SK-N-SH (cell line): ENCODE measurements at regions not wholly inside any gene's neighbourhood (a gene's known extent, or its start where the extent isn't known, plus 50 kb on each side); places are given as distances from the start of the nearest gene placed in this dataset.

Experiments used
- CTCF ChIA-PET: fragments of 300-600, 350-600 bp; formaldehyde crosslinking; extraction: SDS; loops from one replicate; lab custom pipeline; 2021; lab: Yijun Ruan, JAX
- POLR2A ChIA-PET: fragments of 350-600 bp; sonication (Branson Sonifier 250); formaldehyde crosslinking; extraction: SDS; loops from one replicate; lab custom pipeline; 2020; ENCODE audit warnings: antibody characterized with exemption, inconsistent platforms; lab: Yijun Ruan, JAX
- DNase-seq: peaks from one replicate; pipeline ENCODE4 v3.0.0; 2012
- H2AFZ ChIP-seq: fragments of 200-600 bp; sonication (generic); 2 replicates; pipeline ENCODE4 v1.8.1; 2016; ENCODE audit warnings: antibody characterized with exemption, mild to moderate bottlenecking, low read depth
- H3F3A ChIP-seq: fragments of 200-600 bp; sonication (generic); replicated peaks from 2 replicates; pipeline ENCODE3; 2016; ENCODE audit warnings: antibody characterized with exemption, mild to moderate bottlenecking; ENCODE audit not compliant: insufficient read depth
- H3K27ac ChIP-seq, 2 experiments: fragments of 200-500 bp in 1 of 2; fragments of 200-600 bp in 1 of 2; sonication (Bioruptor generic) in 1 of 2; sonication (generic), shearing (Covaris generic) in 1 of 2; 2 replicates each; pipeline versions ENCODE4 v1.5.1 to v1.6.1; 2014 to 2016; ENCODE audit warnings: low read depth in 2 of 2, inconsistent platforms in 1 of 2, low read length in 1 of 2, mild to moderate bottlenecking in 1 of 2, mixed read lengths in 1 of 2
- H3K27me3 ChIP-seq: fragments of 200-600 bp; sonication (generic), shearing (Covaris generic); 2 replicates; pipeline ENCODE4 v1.6.1; 2016; ENCODE audit warnings: mixed run types; ENCODE audit not compliant: insufficient read depth
- H3K36me3 ChIP-seq, 2 experiments: fragments of 200-500 bp in 1 of 2; fragments of 200-600 bp in 1 of 2; sonication (Bioruptor generic) in 1 of 2; sonication (generic) in 1 of 2; replicated peaks in 1 of 2; 2 replicates each; pipeline versions ENCODE3 to v1.5.1; 2014 to 2016; ENCODE audit warnings: low read length in 1 of 2, mild to moderate bottlenecking in 1 of 2; ENCODE audit not compliant: insufficient read depth in 2 of 2, control insufficient read depth in 1 of 2
- H3K4me1 ChIP-seq, 2 experiments: fragments of 200-500 bp in 1 of 2; fragments of 200-600 bp in 1 of 2; sonication (Bioruptor generic) in 1 of 2; sonication (generic), shearing (Covaris generic) in 1 of 2; 2 replicates each; pipeline versions ENCODE4 v1.5.1 to v1.6.1; 2014 to 2016; ENCODE audit warnings: low read depth in 1 of 2, low read length in 1 of 2, mixed run types in 1 of 2; ENCODE audit not compliant: insufficient read depth in 2 of 2, control insufficient read depth in 1 of 2
- H3K4me2 ChIP-seq: fragments of 200-600 bp; sonication (generic), shearing (Covaris generic); 2 replicates; pipeline ENCODE4 v1.6.1; 2017; ENCODE audit warnings: mixed run types
- H3K4me3 ChIP-seq, 2 experiments: fragments of 200-500 bp in 1 of 2; fragments of 200-600 bp in 1 of 2; sonication (Bioruptor generic) in 1 of 2; sonication (generic), shearing (Covaris generic) in 1 of 2; 2 replicates each; pipeline versions ENCODE4 v1.5.1 to v1.8.1; 2014 to 2016; ENCODE audit warnings: low read depth in 2 of 2, inconsistent platforms in 1 of 2, low read length in 1 of 2, mild to moderate bottlenecking in 1 of 2, mixed read lengths in 1 of 2, moderate library complexity in 1 of 2
- H3K79me2 ChIP-seq: fragments of 200-600 bp; sonication (generic); 2 replicates; pipeline ENCODE4 v1.8.1; 2017; ENCODE audit warnings: mild to moderate bottlenecking; ENCODE audit not compliant: insufficient read depth
- H3K9ac ChIP-seq: fragments of 200-600 bp; sonication (generic); 2 replicates; pipeline ENCODE4 v1.6.1; 2017; ENCODE audit warnings: mixed run types
- H3K9me2 ChIP-seq: fragments of 200-600 bp; sonication (generic); 2 replicates; pipeline ENCODE4 v1.6.1; 2017; ENCODE audit warnings: mixed run types
- H3K9me3 ChIP-seq: fragments of 200-600 bp; sonication (generic); 2 replicates; pipeline ENCODE4 v1.6.1; 2017; ENCODE audit warnings: mixed run types, mild to moderate bottlenecking, moderate library complexity
- H4K20me1 ChIP-seq: fragments of 200-600 bp; sonication (generic); 2 replicates; pipeline ENCODE4 v1.6.1; 2017; ENCODE audit warnings: mild to moderate bottlenecking, mixed run types; ENCODE audit not compliant: insufficient read depth
- CHD2 ChIP-seq: fragments of 150-350 bp; IDR thresholded peaks from 2 replicates; pipeline ENCODE4 v1.6.1; 2018; ENCODE audit warnings: low read length; ENCODE audit not compliant: partially characterized antibody
- ELF1 ChIP-seq: IDR thresholded peaks from 2 replicates; pipeline ENCODE4 v1.4.0; 2012
- EZH2phosphoT487 ChIP-seq: fragments of 200-600 bp; sonication (generic); IDR thresholded peaks from 2 replicates; pipeline ENCODE4 v1.6.1; 2017; ENCODE audit warnings: low read depth, mixed run types, mild to moderate bottlenecking, antibody characterized with exemption, moderate library complexity, borderline replicate concordance
- FOXJ3 ChIP-seq: sonication (generic); formaldehyde crosslinking; IDR thresholded peaks from 2 replicates; pipeline ENCODE4 v1.5.1; 2020; ENCODE audit warnings: mild to moderate bottlenecking, missing genetic modification reagents
- FOXM1 ChIP-seq: IDR thresholded peaks from 2 replicates; pipeline ENCODE4 v1.4.0; 2012; ENCODE audit warnings: low read depth, mild to moderate bottlenecking
- GABPA ChIP-seq: IDR thresholded peaks from 2 replicates; pipeline ENCODE4 v1.4.0; 2012; ENCODE audit warnings: low read depth, mild to moderate bottlenecking
- GATA2 ChIP-seq: sonication (generic); formaldehyde crosslinking; IDR thresholded peaks from 2 replicates; pipeline ENCODE4 v1.5.0; 2020; ENCODE audit warnings: mild to moderate bottlenecking, missing genetic modification reagents
- IRF3 ChIP-seq: fragments of 150-350 bp; IDR thresholded peaks from 2 replicates; pipeline ENCODE4 v1.6.1; 2016; ENCODE audit warnings: mild to moderate bottlenecking, low read depth, low read length
- MAX ChIP-seq: IDR thresholded peaks from 2 replicates; pipeline ENCODE4 v1.4.0; 2012; ENCODE audit warnings: low read depth
- MXI1 ChIP-seq: IDR thresholded peaks from 2 replicates; pipeline ENCODE4 v1.6.1; 2012; ENCODE audit warnings: mild to moderate bottlenecking, low read depth, low read length, improper control_type of control experiment
- NRF1 ChIP-seq: IDR thresholded peaks from 2 replicates; pipeline ENCODE4 v1.6.1; 2012; ENCODE audit warnings: low read depth, mild to moderate bottlenecking, low read length
- PBX3 ChIP-seq: IDR thresholded peaks from 2 replicates; pipeline ENCODE4; 2012
- RCOR1 ChIP-seq: fragments of 150-350 bp; IDR thresholded peaks from 2 replicates; pipeline ENCODE4 v1.6.1; 2017; ENCODE audit warnings: antibody characterized with exemption, low read length
- SIN3A ChIP-seq: IDR thresholded peaks from 2 replicates; pipeline ENCODE4 v1.6.1; 2012; ENCODE audit warnings: low read depth, mild to moderate bottlenecking, low read length, moderate library complexity, borderline replicate concordance
- TAF1 ChIP-seq: IDR thresholded peaks from 2 replicates; pipeline ENCODE4 v1.6.1; 2012; ENCODE audit warnings: low read depth, mild to moderate bottlenecking, low read length, moderate library complexity, borderline replicate concordance
- TEAD4 ChIP-seq: IDR thresholded peaks from 2 replicates; pipeline ENCODE4 v1.4.0; 2012; ENCODE audit warnings: mild to moderate bottlenecking, borderline replicate concordance; ENCODE audit not compliant: insufficient read depth
- USF1 ChIP-seq: IDR thresholded peaks from 2 replicates; pipeline ENCODE4 v1.4.0; 2012; ENCODE audit warnings: low read depth, borderline replicate concordance
- USF2 ChIP-seq: fragments of 150-350 bp; IDR thresholded peaks from 2 replicates; pipeline ENCODE4 v1.6.1; 2017; ENCODE audit warnings: antibody characterized with exemption, low read length, low read depth, borderline replicate concordance
- ZBTB33 ChIP-seq: IDR thresholded peaks from 2 replicates; pipeline ENCODE4 v1.4.0; 2012; ENCODE audit warnings: low read depth, borderline replicate concordance
- WGBS: methylation state at CpG from one replicate; pipeline ENCODE4 v1.1.6; 2017; ENCODE audit warnings: low lambda C conversion rate; 5-methylcytosine and 5-hydroxymethylcytosine counted together

- Histone ChIP-seq H3F3A (no peaks in the 10 kb centered on the region), H4K20me1 (no peaks in the 10 kb centered on the region), H3K36me3 (no peaks in the 10 kb centered on the region), H3K9me2 (no peaks in the 10 kb centered on the region), H3K4me1 (no peaks in the 10 kb centered on the region), H3K9ac (no peak overlapping the region), H3K27ac (no peak overlapping the region), H3K79me2 (no peaks in the 10 kb centered on the region), H2AFZ (no peak overlapping the region), H3K27me3 (no peaks in the 10 kb centered on the region), H3K9me3 (no peaks in the 10 kb centered on the region), H3K4me3 (no peak overlapping the region), H3K4me2 (no peak overlapping the region)
- WGBS = 8% methylated on average over 5 of the region's 5 CpGs
- CTCF ChIA-PET = no interaction called here
- TF ChIP-seq USF2 (no peak), ELF1 (no peak), MXI1 (no peak), RCOR1 (no peak)
- no peak for DNase-seq
- POLR2A ChIA-PET = no interaction called here
Measured at GRCh38 chrX:22541926-22542325, 269.2 kb downstream of the CBLL2 start.

- Histone ChIP-seq H3K9me2 (no peaks in the 10 kb centered on the region), H3K79me2 (no peaks in the 10 kb centered on the region), H3K9ac (no peak overlapping the region), H3K27ac (no peak overlapping the region), H2AFZ (no peak overlapping the region), H3K27me3 (no peaks in the 10 kb centered on the region), H3K9me3 (no peaks in the 10 kb centered on the region), H3K4me2 (no peak overlapping the region), H3K4me3 (no peak overlapping the region), H3F3A (no peaks in the 10 kb centered on the region), H4K20me1 (no peaks in the 10 kb centered on the region), H3K36me3 (no peaks in the 10 kb centered on the region), H3K4me1 (no peaks in the 10 kb centered on the region)
- TF ChIP-seq SIN3A = no peak
- TF ChIP-seq GATA2 (CRISPR knock-in tag) = no peak
- no peak for TF ChIP-seq USF1
- TF ChIP-seq EZH2phosphoT487 = no peak
- no peak for TF ChIP-seq FOXM1
- no peak for TF ChIP-seq CHD2
- TF ChIP-seq GABPA = no peak
- TF ChIP-seq TEAD4 = no peak
- TF ChIP-seq FOXJ3 (CRISPR knock-in tag) = no peak
- TF ChIP-seq NRF1 = no peak
- no peak for TF ChIP-seq PBX3
- no peak for TF ChIP-seq IRF3
- no peak for TF ChIP-seq ZBTB33
- TF ChIP-seq MAX = no peak
- TF ChIP-seq RCOR1 = no peak
- no peak for TF ChIP-seq TAF1
- TF ChIP-seq ELF1 = no peak
- CTCF ChIA-PET = interaction anchor here (0.9 kb wide), 1 partner anchor 12 kb away, joined by 4 read pairs; no protein-coding TSS in a partner anchor
- WGBS = 8% methylated on average over 3 of the region's 3 CpGs
- POLR2A ChIA-PET = no interaction called here
- no peak for DNase-seq
Measured at GRCh38 chrX:22542641-22543040, 269.9 kb downstream of the CBLL2 start.
